Vagina (tissue), 2 donors: ENCODE measurements at regions not wholly inside any gene's neighbourhood (a gene's known extent, or its start where the extent isn't known, plus 50 kb on each side); places are given as distances from the start of the nearest gene placed in this dataset.

Source experiments
- CTCF ChIP-seq, 3 experiments: fragments of 450-650 bp in 2 of 3; fragments of 200-600 bp in 1 of 3; sonication (generic) in 1 of 3; IDR thresholded peaks; one replicate each; pipeline ENCODE4 v1.5.1; 2017 to 2019; ENCODE audit warnings: antibody characterized with exemption in 3 of 3, mild to moderate bottlenecking in 2 of 3, moderate library complexity in 2 of 3
- POLR2A ChIP-seq, 2 donors: fragments of 450-650 bp; IDR thresholded peaks; one replicate each; pipeline ENCODE4 v1.6.1; 2017; ENCODE audit warnings: antibody characterized with exemption in 2 of 2, mild to moderate bottlenecking in 2 of 2, moderate library complexity in 2 of 2

GRCh38 chr4:11485926-11486325 lies 57.2 kb upstream of the HS3ST1 start:
- TF ChIP-seq CTCF (IDR thresholded peaks at IDR 0.05): no peak
- TF ChIP-seq POLR2A (IDR thresholded peaks at IDR 0.05): no peak
